Stimulated activated CD4-positive, alpha-beta T cell treated with anti-CD3 and anti-CD28 coated beads, TNF-alpha, amount 100 ng/mL, for 24 hours (primary cell): ENCODE measurements at regions not wholly inside any gene's neighbourhood (a gene's known extent, or its start where the extent isn't known, plus 50 kb on each side); places are given as distances from the start of the nearest gene placed in this dataset.
"Not testable (repeated sequence)": the region's sequence is repeated elsewhere in the genome, so short reads cannot be mapped to it uniquely, and the experiment has no call there.

ENCODE experiments used
- DNase-seq, 3 experiments: peaks; one replicate each; pipeline ENCODE4 v3.0.0-alpha.2; 2020; ENCODE audit warnings: low read depth in 3 of 3

- no peak for DNase-seq
Measured at GRCh38 chr13:50229960-50230661, 214.9 kb downstream of the KCNRG start.

GRCh38 chr13:50230662-50230978 is 215.4 kb downstream of the KCNRG start:
- no peak for DNase-seq

- not testable (repeated sequence) for DNase-seq
Measured at GRCh38 chr13:50233574-50233973, 218.3 kb downstream of the KCNRG start.

- no peak for DNase-seq
Measured at GRCh38 chr13:50235604-50236342, 220.5 kb downstream of the KCNRG start.

- DNase-seq, result peak; percentile 21 to 40 (median 32)
Measured at GRCh38 chr13:50236898-50237318, 221.7 kb downstream of the KCNRG start.

GRCh38 chr13:50238922-50239321 is 223.7 kb downstream of the KCNRG start:
- DNase-seq, result no peak

GRCh38 chr13:50241479-50241878 is 226.2 kb downstream of the KCNRG start:
- DNase-seq, result no peak

- no peak for DNase-seq
Measured at GRCh38 chr13:50243931-50244330, 228.7 kb downstream of the KCNRG start.

GRCh38 chr13:50244355-50244712 is 229.1 kb downstream of the KCNRG start:
- no peak for DNase-seq

GRCh38 chr13:50244713-50245574 is 229.7 kb downstream of the KCNRG start:
- peak; percentile 22 to 50 (median 41) for DNase-seq

GRCh38 chr13:50247223-50247622 is 232.0 kb downstream of the KCNRG start:
- DNase-seq, result no peak

GRCh38 chr13:50248516-50249143 is 233.4 kb downstream of the KCNRG start:
- no peak for DNase-seq

GRCh38 chr13:50249144-50249521 is 233.9 kb downstream of the KCNRG start:
- DNase-seq, result no peak

GRCh38 chr13:50250401-50250800 is 235.2 kb downstream of the KCNRG start:
- no peak for DNase-seq

GRCh38 chr13:50255639-50256038 is 240.4 kb downstream of the KCNRG start:
- DNase-seq, result no peak

GRCh38 chr13:50256536-50257321 is 241.5 kb downstream of the KCNRG start:
- not testable (repeated sequence) for DNase-seq

- no peak for DNase-seq
Measured at GRCh38 chr13:50257646-50258045, 242.4 kb downstream of the KCNRG start.

- no peak for DNase-seq
Measured at GRCh38 chr13:50261130-50261901, 246.1 kb downstream of the KCNRG start.

- DNase-seq, result no peak
Measured at GRCh38 chr13:50267066-50267465, 251.8 kb downstream of the KCNRG start.

GRCh38 chr13:50267917-50268316 is 252.7 kb downstream of the KCNRG start:
- no peak for DNase-seq

GRCh38 chr13:50268500-50268899 is 253.3 kb downstream of the KCNRG start:
- no peak for DNase-seq
